WTC11 (cell line): ENCODE measurements at regions not wholly inside any gene's neighbourhood (a gene's known extent, or its start where the extent isn't known, plus 50 kb on each side); places are given as distances from the start of the nearest gene placed in this dataset.

Experiments used
- ATAC-seq: fragments of 200-7000 bp; cut with Tn5 transposase; 2 replicates; pipeline ENCODE4 v1.10.0; 2021; ENCODE audit warnings: mild to moderate bottlenecking, moderate library complexity
- CTCF ChIA-PET: fragments of 300-600 bp; sonication (Branson Sonifier 250); formaldehyde crosslinking; loops from one replicate; lab custom pipeline; 2021; ENCODE audit warnings: antibody characterized with exemption; lab: Charles Lee
- POLR2A ChIA-PET: fragments of 350-600 bp; sonication (Branson Sonifier 250); formaldehyde crosslinking; loops from one replicate; lab custom pipeline; 2021; ENCODE audit warnings: antibody characterized with exemption; lab: Charles Lee
- DNase-seq: peaks from one replicate; pipeline ENCODE4 v3.0.0; 2021; ENCODE audit warnings: low spot score
- H3K27ac Mint-ChIP-seq: 2 replicates; pipeline ENCODE4 v1.8.0; 2021; ENCODE audit warnings: mixed read lengths
- H3K27me3 Mint-ChIP-seq: 2 replicates; pipeline ENCODE4 v1.8.0; 2021; ENCODE audit warnings: low read depth, mild to moderate bottlenecking, moderate library complexity, mixed read lengths
- H3K36me3 Mint-ChIP-seq: 2 replicates; pipeline ENCODE4 v1.8.0; 2021; ENCODE audit warnings: mixed read lengths
- H3K4me1 Mint-ChIP-seq: 2 replicates; pipeline ENCODE4 v1.8.0; 2022; ENCODE audit warnings: mixed read lengths
- H3K4me3 Mint-ChIP-seq: 2 replicates; pipeline ENCODE4 v1.8.0; 2021; ENCODE audit warnings: mild to moderate bottlenecking, moderate library complexity, mixed read lengths
- H3K9me3 Mint-ChIP-seq: 2 replicates; pipeline ENCODE4 v1.8.0; 2021; ENCODE audit warnings: mixed read lengths
- GTF2I ChIP-seq: fragments of 250-450 bp; sonication (Bioruptor Pico); conservative IDR thresholded peaks from 2 replicates; pipeline ENCODE4 v1.4.0; 2021; ENCODE audit warnings: mild to moderate bottlenecking
- JAZF1 ChIP-seq: fragments of 250-450 bp; sonication (Bioruptor Pico); IDR thresholded peaks from 2 replicates; pipeline ENCODE4 v1.9.0; 2021; ENCODE audit warnings: moderate library complexity, mild to moderate bottlenecking, inconsistent platforms
- KAT7 ChIP-seq: sonication (generic); formaldehyde crosslinking; IDR thresholded peaks from 2 replicates; pipeline ENCODE4 v1.8.1; 2023; ENCODE audit warnings: missing genetic modification reagents, mild to moderate bottlenecking, borderline replicate concordance
- OVOL2 ChIP-seq: fragments of 250-450 bp; sonication (Bioruptor Pico); IDR thresholded peaks from 2 replicates; pipeline ENCODE4 v1.9.0; 2021; ENCODE audit warnings: mild to moderate bottlenecking, borderline replicate concordance
- PRRX2 ChIP-seq: fragments of 250-450 bp; sonication (Bioruptor Pico); IDR thresholded peaks from 2 replicates; pipeline ENCODE4 v1.8.0; 2021; ENCODE audit warnings: mild to moderate bottlenecking
- RORB ChIP-seq: fragments of 250-450 bp; sonication (Bioruptor Pico); IDR thresholded peaks from 2 replicates; pipeline ENCODE4 v1.9.0; 2021; ENCODE audit warnings: mild to moderate bottlenecking
- ZNF121 ChIP-seq: sonication (generic); formaldehyde crosslinking; IDR thresholded peaks from 2 replicates; pipeline ENCODE4 v1.8.0; 2023; ENCODE audit warnings: missing genetic modification reagents
- ZNF219 ChIP-seq: sonication (generic); formaldehyde crosslinking; IDR thresholded peaks from 2 replicates; pipeline ENCODE4 v1.8.0; 2023; ENCODE audit warnings: missing genetic modification reagents, mild to moderate bottlenecking, borderline replicate concordance
- ZNF396 ChIP-seq: fragments of 250-450 bp; sonication (Bioruptor Pico); IDR thresholded peaks from 2 replicates; pipeline ENCODE4 v1.8.0; 2021; ENCODE audit warnings: mild to moderate bottlenecking, moderate library complexity, borderline replicate concordance
- TF ChIP-seq, protein P1 (sequence below): sonication (generic); formaldehyde crosslinking; IDR thresholded peaks from 2 replicates; pipeline ENCODE4 v1.8.0; 2023; ENCODE audit warnings: mild to moderate bottlenecking, missing genetic modification reagents
- TF ChIP-seq, protein P2 (sequence below): fragments of 250-450 bp; sonication (Bioruptor Pico); IDR thresholded peaks from 2 replicates; pipeline ENCODE4 v1.9.0; 2021; ENCODE audit warnings: moderate library complexity, mild to moderate bottlenecking, inconsistent platforms, borderline replicate concordance
- TF ChIP-seq, protein P3 (sequence below): fragments of 200-600 bp; IDR thresholded peaks from 2 replicates; pipeline ENCODE4 v1.8.0; 2022; ENCODE audit warnings: antibody characterized with exemption
- TF ChIP-seq, protein P4 (sequence below): sonication (generic); formaldehyde crosslinking; IDR thresholded peaks from 2 replicates; pipeline ENCODE4 v1.8.1; 2023; ENCODE audit warnings: mild to moderate bottlenecking, missing genetic modification reagents, moderate library complexity
- TF ChIP-seq, protein P5 (sequence below): fragments of 250-450 bp; sonication (Bioruptor Pico); conservative IDR thresholded peaks from 2 replicates; pipeline ENCODE4 v1.9.0; 2021; ENCODE audit warnings: mild to moderate bottlenecking
- TF ChIP-seq, protein P6 (sequence below): sonication (generic); formaldehyde crosslinking; IDR thresholded peaks from 2 replicates; pipeline ENCODE4 v1.8.1; 2022; ENCODE audit warnings: mild to moderate bottlenecking, moderate library complexity, missing genetic modification reagents

DNA sequence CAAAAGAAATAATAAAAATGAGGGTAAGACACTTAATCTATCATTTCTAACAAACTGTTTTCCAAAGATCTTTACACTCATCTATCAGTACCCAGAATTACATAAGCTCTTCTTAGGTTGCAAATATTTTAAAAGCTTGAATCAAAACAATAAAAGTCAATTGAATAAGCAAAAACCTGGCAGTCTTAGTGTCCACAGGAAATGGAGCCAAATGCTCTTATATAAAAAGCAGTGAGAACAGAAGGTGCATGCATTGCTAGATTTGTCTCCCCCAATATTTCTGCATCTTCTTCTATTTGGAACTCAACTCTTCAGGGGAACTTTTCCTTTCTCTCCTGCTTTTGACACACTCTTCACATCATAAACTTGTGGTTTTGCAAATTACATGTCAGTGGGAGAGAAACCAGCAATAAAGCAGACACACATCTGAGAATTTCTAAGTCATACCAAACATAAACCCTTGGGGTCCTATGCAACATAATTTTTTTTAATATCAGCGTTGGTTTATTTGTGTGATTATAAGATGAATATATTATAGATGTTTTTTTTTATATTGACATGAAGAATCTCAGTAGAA is 343.9 kb upstream of the ACVR2A start (continued):
- TF ChIP-seq ZNF121 (CRISPR knock-in tag) = no peak
- no peak for TF ChIP-seq OVOL2
- no peak for TF ChIP-seq JAZF1

DNA sequence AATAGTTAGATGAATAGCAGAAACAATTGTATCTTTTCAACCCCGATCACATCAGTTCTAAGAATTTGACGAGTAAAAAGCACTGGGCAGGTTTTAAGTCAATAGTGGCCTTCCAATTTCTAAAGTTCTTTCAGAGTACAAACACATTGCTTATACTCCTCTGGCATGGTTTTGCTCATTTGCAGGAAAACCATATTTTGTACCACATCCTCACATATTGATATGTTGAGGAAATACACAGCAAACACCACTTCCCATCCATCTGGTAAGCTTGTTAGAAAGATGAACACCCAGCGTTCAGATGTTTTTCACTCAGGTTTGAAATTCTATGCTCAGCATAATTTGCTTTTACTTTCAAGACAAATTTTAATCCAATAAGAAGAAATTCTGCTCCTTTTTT is 344.6 kb upstream of the ACVR2A start:
- CTCF ChIA-PET = no interaction called here

DNA sequence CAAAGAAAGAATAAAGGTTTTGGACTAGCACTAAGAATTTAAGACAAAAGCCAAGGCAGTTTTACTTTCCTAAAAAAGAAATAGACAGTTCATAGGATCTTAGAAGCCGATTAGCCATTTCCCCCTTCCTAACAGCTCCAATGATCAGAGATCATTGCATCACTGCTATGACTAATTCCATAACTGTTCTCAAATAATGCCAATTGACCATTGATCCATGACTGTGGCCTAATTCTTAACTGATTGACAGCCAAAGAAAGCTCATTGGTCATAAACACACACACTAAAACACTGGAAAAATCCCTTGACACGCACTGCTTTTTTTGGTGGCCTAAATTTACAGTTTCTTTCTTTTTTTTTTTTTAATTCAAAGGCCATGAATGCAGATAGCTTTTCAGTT is 345.0 kb upstream of the ACVR2A start:
- peaks cover 2% of the 10 kb centered on the region for H3K9me3 Mint-ChIP-seq
- H3K36me3 Mint-ChIP-seq = no peaks in the 10 kb centered on the region
- CTCF ChIA-PET = no interaction called here
- no peak for DNase-seq
- no peak overlapping the region for H3K27ac Mint-ChIP-seq
- TF ChIP-seq, protein P1, sequence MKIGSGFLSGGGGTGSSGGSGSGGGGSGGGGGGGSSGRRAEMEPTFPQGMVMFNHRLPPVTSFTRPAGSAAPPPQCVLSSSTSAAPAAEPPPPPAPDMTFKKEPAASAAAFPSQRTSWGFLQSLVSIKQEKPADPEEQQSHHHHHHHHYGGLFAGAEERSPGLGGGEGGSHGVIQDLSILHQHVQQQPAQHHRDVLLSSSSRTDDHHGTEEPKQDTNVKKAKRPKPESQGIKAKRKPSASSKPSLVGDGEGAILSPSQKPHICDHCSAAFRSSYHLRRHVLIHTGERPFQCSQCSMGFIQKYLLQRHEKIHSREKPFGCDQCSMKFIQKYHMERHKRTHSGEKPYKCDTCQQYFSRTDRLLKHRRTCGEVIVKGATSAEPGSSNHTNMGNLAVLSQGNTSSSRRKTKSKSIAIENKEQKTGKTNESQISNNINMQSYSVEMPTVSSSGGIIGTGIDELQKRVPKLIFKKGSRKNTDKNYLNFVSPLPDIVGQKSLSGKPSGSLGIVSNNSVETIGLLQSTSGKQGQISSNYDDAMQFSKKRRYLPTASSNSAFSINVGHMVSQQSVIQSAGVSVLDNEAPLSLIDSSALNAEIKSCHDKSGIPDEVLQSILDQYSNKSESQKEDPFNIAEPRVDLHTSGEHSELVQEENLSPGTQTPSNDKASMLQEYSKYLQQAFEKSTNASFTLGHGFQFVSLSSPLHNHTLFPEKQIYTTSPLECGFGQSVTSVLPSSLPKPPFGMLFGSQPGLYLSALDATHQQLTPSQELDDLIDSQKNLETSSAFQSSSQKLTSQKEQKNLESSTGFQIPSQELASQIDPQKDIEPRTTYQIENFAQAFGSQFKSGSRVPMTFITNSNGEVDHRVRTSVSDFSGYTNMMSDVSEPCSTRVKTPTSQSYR (CRISPR knock-in tag) = no peak
- TF ChIP-seq ZNF219 (CRISPR knock-in tag) (no peak), GTF2I (no peak), RORB (CRISPR knock-in tag) (no peak), PRRX2 (CRISPR knock-in tag) (no peak), ZNF396 (CRISPR knock-in tag) (no peak)
- TF ChIP-seq, protein P2, sequence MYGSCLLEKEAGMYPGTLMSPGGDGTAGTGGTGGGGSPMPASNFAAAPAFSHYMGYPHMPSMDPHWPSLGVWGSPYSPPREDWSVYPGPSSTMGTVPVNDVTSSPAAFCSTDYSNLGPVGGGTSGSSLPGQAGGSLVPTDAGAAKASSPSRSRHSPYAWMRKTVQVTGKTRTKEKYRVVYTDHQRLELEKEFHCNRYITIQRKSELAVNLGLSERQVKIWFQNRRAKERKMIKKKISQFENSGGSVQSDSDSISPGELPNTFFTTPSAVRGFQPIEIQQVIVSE = no peak
- TF ChIP-seq, protein P3, sequence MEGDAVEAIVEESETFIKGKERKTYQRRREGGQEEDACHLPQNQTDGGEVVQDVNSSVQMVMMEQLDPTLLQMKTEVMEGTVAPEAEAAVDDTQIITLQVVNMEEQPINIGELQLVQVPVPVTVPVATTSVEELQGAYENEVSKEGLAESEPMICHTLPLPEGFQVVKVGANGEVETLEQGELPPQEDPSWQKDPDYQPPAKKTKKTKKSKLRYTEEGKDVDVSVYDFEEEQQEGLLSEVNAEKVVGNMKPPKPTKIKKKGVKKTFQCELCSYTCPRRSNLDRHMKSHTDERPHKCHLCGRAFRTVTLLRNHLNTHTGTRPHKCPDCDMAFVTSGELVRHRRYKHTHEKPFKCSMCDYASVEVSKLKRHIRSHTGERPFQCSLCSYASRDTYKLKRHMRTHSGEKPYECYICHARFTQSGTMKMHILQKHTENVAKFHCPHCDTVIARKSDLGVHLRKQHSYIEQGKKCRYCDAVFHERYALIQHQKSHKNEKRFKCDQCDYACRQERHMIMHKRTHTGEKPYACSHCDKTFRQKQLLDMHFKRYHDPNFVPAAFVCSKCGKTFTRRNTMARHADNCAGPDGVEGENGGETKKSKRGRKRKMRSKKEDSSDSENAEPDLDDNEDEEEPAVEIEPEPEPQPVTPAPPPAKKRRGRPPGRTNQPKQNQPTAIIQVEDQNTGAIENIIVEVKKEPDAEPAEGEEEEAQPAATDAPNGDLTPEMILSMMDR = no peak
- TF ChIP-seq, protein P4, sequence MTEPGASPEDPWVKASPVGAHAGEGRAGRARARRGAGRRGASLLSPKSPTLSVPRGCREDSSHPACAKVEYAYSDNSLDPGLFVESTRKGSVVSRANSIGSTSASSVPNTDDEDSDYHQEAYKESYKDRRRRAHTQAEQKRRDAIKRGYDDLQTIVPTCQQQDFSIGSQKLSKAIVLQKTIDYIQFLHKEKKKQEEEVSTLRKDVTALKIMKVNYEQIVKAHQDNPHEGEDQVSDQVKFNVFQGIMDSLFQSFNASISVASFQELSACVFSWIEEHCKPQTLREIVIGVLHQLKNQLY (CRISPR knock-in tag) = no peak
- TF ChIP-seq, all 79 proteins: peak for 0
- H3K27me3 Mint-ChIP-seq = no peaks in the 10 kb centered on the region
- POLR2A ChIA-PET = no interaction called here
- no peak overlapping the region for H3K4me3 Mint-ChIP-seq
- no peak for ATAC-seq
- H3K4me1 Mint-ChIP-seq = no peaks in the 10 kb centered on the region

More for the DNA sequence above, 344.6 kb upstream of the ACVR2A start:
- Mint-ChIP-seq H3K4me3 (no peak overlapping the region), H3K36me3 (no peaks in the 10 kb centered on the region)
- POLR2A ChIA-PET = no interaction called here
- ATAC-seq = no peak
- TF ChIP-seq, protein P5, sequence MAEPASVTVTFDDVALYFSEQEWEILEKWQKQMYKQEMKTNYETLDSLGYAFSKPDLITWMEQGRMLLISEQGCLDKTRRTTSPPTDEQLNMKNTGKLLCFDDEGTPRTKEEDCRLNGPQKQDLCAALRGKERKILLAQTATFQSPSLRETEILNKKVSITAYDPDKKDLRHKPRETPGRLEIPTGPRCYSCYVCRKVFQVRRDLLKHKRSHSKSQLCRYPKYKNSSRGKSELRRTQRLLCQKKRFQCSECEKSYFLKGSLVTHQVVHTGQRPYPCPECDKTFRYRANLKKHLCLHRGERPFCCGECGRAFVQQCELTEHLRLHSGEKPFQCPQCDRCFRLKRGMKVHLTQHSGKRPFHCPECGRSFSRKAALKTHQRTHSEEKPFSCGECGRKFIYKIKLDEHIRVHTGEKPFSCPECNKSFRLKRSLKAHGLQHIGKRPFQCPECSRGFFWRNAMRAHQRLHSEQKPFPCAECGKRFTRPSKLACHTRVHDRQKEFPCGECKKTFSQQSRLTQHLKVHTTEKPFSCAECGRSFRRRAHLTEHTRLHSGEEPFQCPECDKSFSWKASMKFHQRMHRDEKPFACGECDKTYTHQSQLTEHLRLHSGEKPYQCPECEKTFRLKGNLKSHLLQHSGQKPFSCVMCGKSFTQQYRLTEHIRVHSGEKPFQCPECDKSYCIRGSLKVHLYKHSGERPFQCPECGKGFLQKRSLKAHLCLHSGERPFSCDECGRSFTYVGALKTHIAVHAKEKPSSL = no peak
- no peak for TF ChIP-seq KAT7 (CRISPR knock-in tag)
- TF ChIP-seq, protein P4 (CRISPR knock-in tag) = no peak
- TF ChIP-seq, protein P6, sequence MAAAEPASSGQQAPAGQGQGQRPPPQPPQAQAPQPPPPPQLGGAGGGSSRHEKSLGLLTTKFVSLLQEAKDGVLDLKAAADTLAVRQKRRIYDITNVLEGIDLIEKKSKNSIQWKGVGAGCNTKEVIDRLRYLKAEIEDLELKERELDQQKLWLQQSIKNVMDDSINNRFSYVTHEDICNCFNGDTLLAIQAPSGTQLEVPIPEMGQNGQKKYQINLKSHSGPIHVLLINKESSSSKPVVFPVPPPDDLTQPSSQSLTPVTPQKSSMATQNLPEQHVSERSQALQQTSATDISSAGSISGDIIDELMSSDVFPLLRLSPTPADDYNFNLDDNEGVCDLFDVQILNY (CRISPR knock-in tag) = no peak
- TF ChIP-seq, all 79 proteins: peak for 0
- Mint-ChIP-seq H3K27ac (no peak overlapping the region), H3K4me1 (no peaks in the 10 kb centered on the region), H3K9me3 (no peaks in the 10 kb centered on the region; the same call in 1 of the 2 replicates), H3K27me3 (no peaks in the 10 kb centered on the region)
- no peak for DNase-seq
